ENCODE measurements at regions not wholly inside any gene's neighbourhood (a gene's known extent, or its start where the extent isn't known, plus 50 kb on each side); places are given as distances from the start of the nearest gene placed in this dataset.
"Not testable (repeated sequence)": the region's sequence is repeated elsewhere in the genome, so short reads cannot be mapped to it uniquely, and the experiment has no call there.

DNA sequence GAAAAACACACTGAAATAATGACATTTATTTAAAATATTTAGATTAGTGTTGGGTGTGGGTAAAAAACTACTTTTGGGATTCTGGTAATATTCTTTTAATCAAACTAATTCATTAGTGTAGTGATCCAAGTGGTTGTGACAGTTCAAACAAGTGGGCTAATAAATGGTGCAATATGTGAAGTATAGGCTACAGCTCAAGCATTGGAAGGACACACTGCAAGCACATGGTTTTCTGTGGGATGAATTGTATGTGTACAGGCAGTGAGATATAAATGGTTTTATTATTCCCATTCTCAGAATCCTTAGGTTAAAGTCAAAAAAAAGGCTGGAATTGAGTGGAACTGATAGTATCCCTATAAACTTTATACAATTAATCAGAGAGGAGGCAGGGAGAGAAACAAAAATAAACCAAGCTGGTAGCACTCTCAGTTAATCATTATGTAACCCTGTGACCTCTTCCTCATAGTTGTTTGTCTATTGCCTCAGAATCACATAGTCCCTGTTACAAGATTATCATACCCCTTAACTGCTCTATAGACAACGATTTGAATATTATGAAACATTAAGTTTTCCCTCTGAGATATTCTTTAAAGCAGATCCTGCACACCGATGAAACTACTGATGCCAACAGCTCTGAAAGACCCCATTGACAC, 1755.4 kb upstream of the ACO1 start:
- no peak for TF ChIP-seq EZH2 (IDR thresholded peaks at IDR 0.05; ENCODE audit: low read depth)
- TF ChIP-seq, protein P1, sequence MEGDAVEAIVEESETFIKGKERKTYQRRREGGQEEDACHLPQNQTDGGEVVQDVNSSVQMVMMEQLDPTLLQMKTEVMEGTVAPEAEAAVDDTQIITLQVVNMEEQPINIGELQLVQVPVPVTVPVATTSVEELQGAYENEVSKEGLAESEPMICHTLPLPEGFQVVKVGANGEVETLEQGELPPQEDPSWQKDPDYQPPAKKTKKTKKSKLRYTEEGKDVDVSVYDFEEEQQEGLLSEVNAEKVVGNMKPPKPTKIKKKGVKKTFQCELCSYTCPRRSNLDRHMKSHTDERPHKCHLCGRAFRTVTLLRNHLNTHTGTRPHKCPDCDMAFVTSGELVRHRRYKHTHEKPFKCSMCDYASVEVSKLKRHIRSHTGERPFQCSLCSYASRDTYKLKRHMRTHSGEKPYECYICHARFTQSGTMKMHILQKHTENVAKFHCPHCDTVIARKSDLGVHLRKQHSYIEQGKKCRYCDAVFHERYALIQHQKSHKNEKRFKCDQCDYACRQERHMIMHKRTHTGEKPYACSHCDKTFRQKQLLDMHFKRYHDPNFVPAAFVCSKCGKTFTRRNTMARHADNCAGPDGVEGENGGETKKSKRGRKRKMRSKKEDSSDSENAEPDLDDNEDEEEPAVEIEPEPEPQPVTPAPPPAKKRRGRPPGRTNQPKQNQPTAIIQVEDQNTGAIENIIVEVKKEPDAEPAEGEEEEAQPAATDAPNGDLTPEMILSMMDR (conservative IDR thresholded peaks at IDR 0.05) = no peak
- no TSS peak for BruUV-seq (replicated peaks)
- no peak overlapping the region for H3K4me3 ChIP-seq
- H3K9me3 ChIP-seq (ENCODE audit: insufficient read depth, low read depth) = no peaks in the 10 kb centered on the region
- H3K4me2 ChIP-seq = no peak overlapping the region
- H3K79me2 ChIP-seq (ENCODE audit: low read depth) = no peaks in the 10 kb centered on the region
- no peaks in the 10 kb centered on the region for H4K20me1 ChIP-seq (ENCODE audit: insufficient read depth)
- intact Hi-C loops (cut with micrococcal nuclease; ENCODE audit: unreplicated experiment) = no loop called here
- POLR2A ChIA-PET (ENCODE audit: unreplicated experiment) = no interaction called here
- no peaks in the 10 kb centered on the region for H3K9me2 ChIP-seq (ENCODE audit: insufficient read depth)
- no peaks in the 10 kb centered on the region for H3K4me1 ChIP-seq (replicated peaks; ENCODE audit: insufficient read depth)
- CTCF ChIA-PET = no interaction called here
- H3F3A ChIP-seq (ENCODE audit: insufficient read depth, low read depth) = no peaks in the 10 kb centered on the region
- H3K27ac ChIP-seq = no peak overlapping the region
- H2AFZ ChIP-seq = no peak overlapping the region
- no peak for DNase-seq
- no peaks in the 10 kb centered on the region for H3K27me3 ChIP-seq (ENCODE audit: insufficient read depth, low read depth)
- H3K36me3 ChIP-seq (ENCODE audit: low read depth) = no peaks in the 10 kb centered on the region

- no peak overlapping the region for H3K4me3 ChIP-seq
- POLR2A ChIA-PET (ENCODE audit: unreplicated experiment) = no interaction called here
- no peak overlapping the region for H3K27ac ChIP-seq
- H3K27me3 ChIP-seq (ENCODE audit: insufficient read depth, low read depth) = no peaks in the 10 kb centered on the region
- no peaks in the 10 kb centered on the region for H4K20me1 ChIP-seq (ENCODE audit: insufficient read depth)
- no peak overlapping the region for H3K4me2 ChIP-seq
- intact Hi-C loops (cut with micrococcal nuclease; ENCODE audit: unreplicated experiment) = no loop called here
- no peaks in the 10 kb centered on the region for H3F3A ChIP-seq (ENCODE audit: insufficient read depth, low read depth)
- H3K4me1 ChIP-seq (replicated peaks; ENCODE audit: insufficient read depth) = no peaks in the 10 kb centered on the region
- H3K9me2 ChIP-seq (ENCODE audit: insufficient read depth) = no peaks in the 10 kb centered on the region
- BruUV-seq (replicated peaks) = no TSS peak
- H3K36me3 ChIP-seq (ENCODE audit: low read depth) = no peaks in the 10 kb centered on the region
- no peak overlapping the region for H2AFZ ChIP-seq
- no peaks in the 10 kb centered on the region for H3K79me2 ChIP-seq (ENCODE audit: low read depth)
- TF ChIP-seq EZH2 (IDR thresholded peaks at IDR 0.05; ENCODE audit: low read depth) = no peak
- TF ChIP-seq, protein P1 (conservative IDR thresholded peaks at IDR 0.05) = no peak
- no peak for DNase-seq
- no peaks in the 10 kb centered on the region for H3K9me3 ChIP-seq (ENCODE audit: insufficient read depth, low read depth)
- CTCF ChIA-PET = no interaction called here
Measured at GRCh38 chr9:30630459-30630858, 1754.0 kb upstream of the ACO1 start.

- H3K9me2 ChIP-seq (ENCODE audit: insufficient read depth); H3K4me1 ChIP-seq (replicated peaks; ENCODE audit: insufficient read depth); H3K27ac ChIP-seq; DNase-seq; BruUV-seq (replicated peaks); H4K20me1 ChIP-seq (ENCODE audit: insufficient read depth); CTCF ChIA-PET; H3F3A ChIP-seq (ENCODE audit: insufficient read depth, low read depth); intact Hi-C loops (cut with micrococcal nuclease; ENCODE audit: unreplicated experiment); H3K4me3 ChIP-seq; H3K4me2 ChIP-seq; H3K79me2 ChIP-seq (ENCODE audit: low read depth); H2AFZ ChIP-seq; H3K27me3 ChIP-seq (ENCODE audit: insufficient read depth, low read depth); H3K36me3 ChIP-seq (ENCODE audit: low read depth); POLR2A ChIA-PET (ENCODE audit: unreplicated experiment); H3K9me3 ChIP-seq (ENCODE audit: insufficient read depth, low read depth): not testable (repeated sequence)
Measured at GRCh38 chr9:30646639-30647038, 1737.8 kb upstream of the ACO1 start.

GRCh38 chr9:30661925-30662324, 1722.5 kb upstream of the ACO1 start:
- no peak overlapping the region for H3K27ac ChIP-seq
- H2AFZ ChIP-seq = no peak overlapping the region
- no TSS peak for BruUV-seq (replicated peaks)
- H3K4me1 ChIP-seq (replicated peaks; ENCODE audit: insufficient read depth) = no peaks in the 10 kb centered on the region
- POLR2A ChIA-PET (ENCODE audit: unreplicated experiment) = no interaction called here
- no peaks in the 10 kb centered on the region for H3F3A ChIP-seq (ENCODE audit: insufficient read depth, low read depth)
- no peaks in the 10 kb centered on the region for H3K36me3 ChIP-seq (ENCODE audit: low read depth)
- H3K9me2 ChIP-seq (ENCODE audit: insufficient read depth) = no peaks in the 10 kb centered on the region
- no peaks in the 10 kb centered on the region for H3K79me2 ChIP-seq (ENCODE audit: low read depth)
- H3K9me3 ChIP-seq (ENCODE audit: insufficient read depth, low read depth) = no peaks in the 10 kb centered on the region
- H3K4me3 ChIP-seq = no peak overlapping the region
- CTCF ChIA-PET = no interaction called here
- TF ChIP-seq EZH2 (IDR thresholded peaks at IDR 0.05; ENCODE audit: low read depth) = no peak
- TF ChIP-seq, protein P1 (conservative IDR thresholded peaks at IDR 0.05) = no peak
- intact Hi-C loops (cut with micrococcal nuclease; ENCODE audit: unreplicated experiment) = no loop called here
- H3K27me3 ChIP-seq (ENCODE audit: insufficient read depth, low read depth) = no peaks in the 10 kb centered on the region
- no peaks in the 10 kb centered on the region for H4K20me1 ChIP-seq (ENCODE audit: insufficient read depth)
- H3K4me2 ChIP-seq = no peak overlapping the region
- no peak for DNase-seq

Measured in PC-9 (cell line).